Transverse colon (tissue), 4 donors: ENCODE measurements at regions not wholly inside any gene's neighbourhood (a gene's known extent, or its start where the extent isn't known, plus 50 kb on each side); places are given as distances from the start of the nearest gene placed in this dataset.

Experiments
- DNase-seq: peaks from one replicate; pipeline ENCODE4 v3.0.0-alpha.2; 2019
- H3K27ac ChIP-seq, 4 donors: fragments of 200-600 bp; sonication (generic); 2 replicates each; pipeline ENCODE4 v1.5.1; 2016 to 2018; ENCODE audit warnings: inconsistent platforms in 4 of 4
- H3K27me3 ChIP-seq: fragments of 200-600 bp; sonication (generic); 2 replicates; pipeline ENCODE4 v1.5.1; 2017; ENCODE audit warnings: inconsistent platforms
- H3K36me3 ChIP-seq, 4 donors: fragments of 200-600 bp; sonication (generic); 2 replicates each; pipeline ENCODE4 v1.5.1; 2017 to 2019; ENCODE audit warnings: inconsistent platforms in 4 of 4
- H3K4me1 ChIP-seq, 4 donors: fragments of 200-600 bp; sonication (generic); 2 replicates each; pipeline ENCODE4 v1.5.1; 2017 to 2020; ENCODE audit warnings: inconsistent platforms in 4 of 4
- H3K4me3 ChIP-seq, 4 donors: fragments of 200-600 bp; sonication (generic); 1 replicate in 1 of 4; 2 replicates in 3 of 4; pipeline versions ENCODE4 v1.5.1 to v1.6.1; 2017 to 2019; ENCODE audit warnings: inconsistent platforms in 4 of 4
- H3K9me3 ChIP-seq, 2 donors: fragments of 200-600 bp; sonication (generic); 2 replicates each; pipeline ENCODE4 v1.5.1; 2017 to 2019; ENCODE audit warnings: inconsistent platforms in 2 of 2
- EP300 ChIP-seq: sonication (generic); formaldehyde crosslinking; IDR thresholded peaks from one replicate; pipeline ENCODE4 v1.6.1; 2017; ENCODE audit warnings: antibody characterized with exemption, low read depth
- POLR2A ChIP-seq: fragments of 450-650 bp; IDR thresholded peaks from one replicate; pipeline ENCODE4 v1.6.1; 2016; ENCODE audit warnings: antibody characterized with exemption, mild to moderate bottlenecking, moderate library complexity
- POLR2AphosphoS5 ChIP-seq, 3 donors: sonication (generic); formaldehyde crosslinking; IDR thresholded peaks; one replicate each; pipeline ENCODE4 v1.6.1; 2016; ENCODE audit warnings: antibody characterized with exemption in 3 of 3
- WGBS, 2 donors: methylation state at CpG; one replicate each; pipeline ENCODE4 v1.1.5; 2018; ENCODE audit warnings: low coverage in 1 of 2; 5-methylcytosine and 5-hydroxymethylcytosine counted together
- in situ Hi-C, 4 donors: fragments of 200-750 bp; cut with MboI; loops; one replicate each; pipeline versions ENCODE4 v1.15.0 to v1.15.1; 2017; ENCODE audit warnings: low sequenced_read_pairs in 3 of 4, low pct_ligation_motif_present in 1 of 4, low pct_unique_long_range_greater_than_20kb in 1 of 4
- intact Hi-C: fragments of 100-400 bp; cut with DNase I; formaldehyde crosslinking; loops from one replicate; pipeline ENCODE4 v1.15.1; 2023; ENCODE audit warnings: low total_unique reads
- TF ChIP-seq, protein P1 (sequence below), 5 experiments: fragments of 200-600 bp in 3 of 5; fragments of 450-650 bp in 2 of 5; sonication (generic) in 3 of 5; IDR thresholded peaks; 1 replicate in 2 of 5; 2 replicates in 3 of 5; pipeline ENCODE4 v1.5.1; 2016 to 2017; ENCODE audit warnings: antibody characterized with exemption in 5 of 5, inconsistent platforms in 3 of 5, mild to moderate bottlenecking in 2 of 5, moderate library complexity in 1 of 5

DNA sequence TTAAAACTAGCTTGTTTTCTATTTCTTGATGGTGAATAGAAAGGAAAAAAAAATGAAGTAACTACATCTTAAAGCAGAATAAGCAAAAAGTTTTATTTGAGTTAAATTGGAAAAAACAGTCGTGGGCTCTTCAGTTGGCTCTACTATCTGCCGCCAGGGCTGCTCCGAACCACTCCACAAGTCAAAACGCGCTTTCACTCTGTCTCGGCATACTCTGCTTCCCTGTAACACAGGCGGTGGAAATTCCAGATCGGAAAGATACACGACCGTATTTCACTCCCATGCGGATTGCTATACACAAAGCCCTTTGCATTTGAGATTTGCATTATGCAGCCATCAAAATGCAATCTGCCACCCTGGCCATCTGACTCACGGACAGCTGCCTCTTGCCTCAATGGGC lies 505.6 kb downstream of the IRX1 start:
- Histone ChIP-seq H3K9me3 (no peaks in the 10 kb centered on the region), H3K27me3 (no peaks in the 10 kb centered on the region), H3K36me3 (no peaks in the 10 kb centered on the region), H3K4me1 (no peaks in the 10 kb centered on the region), H3K4me3 (no peak overlapping the region), H3K27ac (no peak overlapping the region)
- no peak for DNase-seq
- TF ChIP-seq POLR2A (no peak), POLR2AphosphoS5 (IDR thresholded peaks at IDR 0.05) (no peak), EP300 (no peak)
- TF ChIP-seq, protein P1, sequence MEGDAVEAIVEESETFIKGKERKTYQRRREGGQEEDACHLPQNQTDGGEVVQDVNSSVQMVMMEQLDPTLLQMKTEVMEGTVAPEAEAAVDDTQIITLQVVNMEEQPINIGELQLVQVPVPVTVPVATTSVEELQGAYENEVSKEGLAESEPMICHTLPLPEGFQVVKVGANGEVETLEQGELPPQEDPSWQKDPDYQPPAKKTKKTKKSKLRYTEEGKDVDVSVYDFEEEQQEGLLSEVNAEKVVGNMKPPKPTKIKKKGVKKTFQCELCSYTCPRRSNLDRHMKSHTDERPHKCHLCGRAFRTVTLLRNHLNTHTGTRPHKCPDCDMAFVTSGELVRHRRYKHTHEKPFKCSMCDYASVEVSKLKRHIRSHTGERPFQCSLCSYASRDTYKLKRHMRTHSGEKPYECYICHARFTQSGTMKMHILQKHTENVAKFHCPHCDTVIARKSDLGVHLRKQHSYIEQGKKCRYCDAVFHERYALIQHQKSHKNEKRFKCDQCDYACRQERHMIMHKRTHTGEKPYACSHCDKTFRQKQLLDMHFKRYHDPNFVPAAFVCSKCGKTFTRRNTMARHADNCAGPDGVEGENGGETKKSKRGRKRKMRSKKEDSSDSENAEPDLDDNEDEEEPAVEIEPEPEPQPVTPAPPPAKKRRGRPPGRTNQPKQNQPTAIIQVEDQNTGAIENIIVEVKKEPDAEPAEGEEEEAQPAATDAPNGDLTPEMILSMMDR (IDR thresholded peaks at IDR 0.05): no peak
- intact Hi-C loops (no loop called here), in situ Hi-C loops (no loop called here)
- WGBS, 2 donors: 85 to 94% methylated on average over 7 to 12 of the region's 12 CpGs

GRCh38 chr5:4104831-4105597 lies 509.4 kb downstream of the IRX1 start:
- H3K4me1 ChIP-seq: no peaks in the 10 kb centered on the region
- DNase-seq: no peak
- H3K27me3 ChIP-seq: no peaks in the 10 kb centered on the region
- no peaks in the 10 kb centered on the region for H3K9me3 ChIP-seq
- no peaks in the 10 kb centered on the region for H3K36me3 ChIP-seq
- no peak for TF ChIP-seq EP300
- TF ChIP-seq POLR2AphosphoS5 (IDR thresholded peaks at IDR 0.05): no peak
- TF ChIP-seq POLR2A: no peak
- TF ChIP-seq, protein P1 (IDR thresholded peaks at IDR 0.05): no peak
- no peak overlapping the region for H3K4me3 ChIP-seq
- H3K27ac ChIP-seq: no peak overlapping the region
- WGBS, 2 donors: 64 to 81% methylated on average over 3 to 4 of the region's 4 CpGs
- in situ Hi-C loops (no loop called here), intact Hi-C loops (no loop called here)

DNA sequence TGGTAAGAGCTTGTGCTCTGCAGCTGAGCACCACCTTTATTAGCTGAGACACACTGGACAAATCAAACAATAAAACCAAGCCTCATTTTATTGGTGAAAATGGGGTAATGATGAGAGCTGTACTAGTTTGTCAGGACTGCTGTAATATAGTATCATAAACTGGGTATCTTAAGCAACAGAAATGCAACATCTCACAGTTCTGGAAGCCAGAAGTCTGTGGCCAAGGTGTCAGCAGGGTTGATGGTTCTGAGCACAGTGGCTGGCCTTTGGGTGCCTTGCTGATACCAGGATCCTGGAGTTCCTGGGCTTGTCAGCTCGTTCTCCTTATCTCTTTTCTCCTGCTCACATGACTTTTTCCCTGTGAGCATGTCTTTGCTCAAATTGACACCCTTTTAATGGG lies 513.1 kb downstream of the IRX1 start:
- 50 to 67% methylated on average over 1 of the region's 1 CpG for WGBS, 2 donors
- Histone ChIP-seq H3K4me1 (no peaks in the 10 kb centered on the region), H3K4me3 (no peak overlapping the region), H3K36me3 (no peaks in the 10 kb centered on the region), H3K9me3 (no peaks in the 10 kb centered on the region), H3K27me3 (no peaks in the 10 kb centered on the region), H3K27ac (no peak overlapping the region)
- intact Hi-C loops: no loop called here
- in situ Hi-C loops: no loop called here
- DNase-seq: no peak
- TF ChIP-seq, protein P1 (IDR thresholded peaks at IDR 0.05): no peak
- TF ChIP-seq POLR2A (no peak), POLR2AphosphoS5 (IDR thresholded peaks at IDR 0.05) (no peak), EP300 (no peak)

- Histone ChIP-seq H3K9me3 (no peaks in the 10 kb centered on the region), H3K27me3 (no peaks in the 10 kb centered on the region), H3K4me1 (no peaks in the 10 kb centered on the region), H3K4me3 (no peak overlapping the region), H3K36me3 (no peaks in the 10 kb centered on the region), H3K27ac (no peak overlapping the region)
- WGBS, 2 donors: 55 to 67% methylated on average over 3 to 8 of the region's 8 CpGs
- in situ Hi-C loops: no loop called here
- intact Hi-C loops: no loop called here
- DNase-seq: no peak
- TF ChIP-seq EP300 (no peak), POLR2AphosphoS5 (IDR thresholded peaks at IDR 0.05) (no peak), POLR2A (no peak)
- TF ChIP-seq, protein P1 (IDR thresholded peaks at IDR 0.05): no peak
These were observed 517.8 kb downstream of the IRX1 start for GRCh38 chr5:4113426-4113825.
